ENCODE measurements at regions not wholly inside any gene's neighbourhood (a gene's known extent, or its start where the extent isn't known, plus 50 kb on each side); places are given as distances from the start of the nearest gene placed in this dataset.

DNA sequence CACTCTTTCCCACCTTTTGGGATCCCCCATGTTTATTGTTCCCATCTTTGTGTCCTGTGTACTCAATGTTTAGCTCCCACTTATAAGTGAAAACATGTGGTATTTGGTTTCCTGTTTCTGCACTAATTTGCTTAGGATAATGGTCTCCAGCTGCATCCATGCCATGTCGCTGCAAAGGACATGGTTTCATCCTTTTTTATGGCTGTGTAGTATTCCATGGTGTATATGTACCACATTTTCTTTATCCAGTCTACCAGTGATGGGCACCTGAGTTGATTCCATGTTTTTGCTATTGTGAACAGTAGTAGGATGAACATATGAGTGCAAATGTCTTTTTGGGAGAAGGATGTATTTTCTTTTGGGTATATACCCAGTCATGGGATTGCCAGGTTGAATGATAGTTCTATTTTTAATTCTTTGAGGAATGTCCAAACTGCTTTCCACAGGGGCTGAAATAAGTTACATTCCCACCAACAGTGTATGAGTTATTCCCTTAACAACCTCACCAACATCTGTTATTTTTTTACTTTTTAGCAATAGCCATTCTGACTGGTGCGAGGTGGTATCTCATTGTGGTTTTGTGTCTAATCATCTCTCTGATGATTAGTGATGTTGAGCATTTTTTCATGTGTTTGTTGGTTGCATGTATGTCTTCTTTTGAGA lies 55.7 kb upstream of the MEDAG start:
- TF ChIP-seq, protein P1, sequence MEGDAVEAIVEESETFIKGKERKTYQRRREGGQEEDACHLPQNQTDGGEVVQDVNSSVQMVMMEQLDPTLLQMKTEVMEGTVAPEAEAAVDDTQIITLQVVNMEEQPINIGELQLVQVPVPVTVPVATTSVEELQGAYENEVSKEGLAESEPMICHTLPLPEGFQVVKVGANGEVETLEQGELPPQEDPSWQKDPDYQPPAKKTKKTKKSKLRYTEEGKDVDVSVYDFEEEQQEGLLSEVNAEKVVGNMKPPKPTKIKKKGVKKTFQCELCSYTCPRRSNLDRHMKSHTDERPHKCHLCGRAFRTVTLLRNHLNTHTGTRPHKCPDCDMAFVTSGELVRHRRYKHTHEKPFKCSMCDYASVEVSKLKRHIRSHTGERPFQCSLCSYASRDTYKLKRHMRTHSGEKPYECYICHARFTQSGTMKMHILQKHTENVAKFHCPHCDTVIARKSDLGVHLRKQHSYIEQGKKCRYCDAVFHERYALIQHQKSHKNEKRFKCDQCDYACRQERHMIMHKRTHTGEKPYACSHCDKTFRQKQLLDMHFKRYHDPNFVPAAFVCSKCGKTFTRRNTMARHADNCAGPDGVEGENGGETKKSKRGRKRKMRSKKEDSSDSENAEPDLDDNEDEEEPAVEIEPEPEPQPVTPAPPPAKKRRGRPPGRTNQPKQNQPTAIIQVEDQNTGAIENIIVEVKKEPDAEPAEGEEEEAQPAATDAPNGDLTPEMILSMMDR (conservative IDR thresholded peaks at IDR 0.05; ENCODE audit: low read length) = no peak
- TF ChIP-seq EZH2phosphoT487 (IDR thresholded peaks at IDR 0.05; ENCODE audit: borderline replicate concordance, low read depth, low read length) = no peak
